ENCODE measurements at regions not wholly inside any gene's neighbourhood (a gene's known extent, or its start where the extent isn't known, plus 50 kb on each side); places are given as distances from the start of the nearest gene placed in this dataset.

DNA sequence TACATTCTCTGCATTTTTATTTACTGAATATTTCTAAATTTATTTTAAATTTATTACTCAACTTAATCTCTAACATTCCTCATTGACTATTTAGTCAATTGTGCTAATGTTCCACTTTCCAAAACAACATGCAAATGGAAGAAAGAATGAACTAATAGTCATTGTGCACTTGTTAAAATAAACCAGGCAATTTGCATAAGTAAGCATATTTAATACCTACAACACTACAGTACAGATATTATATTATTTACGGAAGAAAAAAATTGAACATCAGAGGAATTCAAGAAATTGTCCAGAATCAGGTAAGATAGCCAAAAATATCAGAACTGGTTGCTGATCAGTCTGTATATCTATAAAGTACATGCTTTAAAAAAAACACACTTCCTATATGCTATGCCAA is 320.5 kb downstream of the CENPW start:
- TF ChIP-seq, protein P1, sequence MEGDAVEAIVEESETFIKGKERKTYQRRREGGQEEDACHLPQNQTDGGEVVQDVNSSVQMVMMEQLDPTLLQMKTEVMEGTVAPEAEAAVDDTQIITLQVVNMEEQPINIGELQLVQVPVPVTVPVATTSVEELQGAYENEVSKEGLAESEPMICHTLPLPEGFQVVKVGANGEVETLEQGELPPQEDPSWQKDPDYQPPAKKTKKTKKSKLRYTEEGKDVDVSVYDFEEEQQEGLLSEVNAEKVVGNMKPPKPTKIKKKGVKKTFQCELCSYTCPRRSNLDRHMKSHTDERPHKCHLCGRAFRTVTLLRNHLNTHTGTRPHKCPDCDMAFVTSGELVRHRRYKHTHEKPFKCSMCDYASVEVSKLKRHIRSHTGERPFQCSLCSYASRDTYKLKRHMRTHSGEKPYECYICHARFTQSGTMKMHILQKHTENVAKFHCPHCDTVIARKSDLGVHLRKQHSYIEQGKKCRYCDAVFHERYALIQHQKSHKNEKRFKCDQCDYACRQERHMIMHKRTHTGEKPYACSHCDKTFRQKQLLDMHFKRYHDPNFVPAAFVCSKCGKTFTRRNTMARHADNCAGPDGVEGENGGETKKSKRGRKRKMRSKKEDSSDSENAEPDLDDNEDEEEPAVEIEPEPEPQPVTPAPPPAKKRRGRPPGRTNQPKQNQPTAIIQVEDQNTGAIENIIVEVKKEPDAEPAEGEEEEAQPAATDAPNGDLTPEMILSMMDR (IDR thresholded peaks at IDR 0.05; ENCODE audit: low read depth, low read length): no peak
- TF ChIP-seq POLR2A (IDR thresholded peaks at IDR 0.05; ENCODE audit: extremely low read depth, insufficient read length) (no peak), MYC (IDR thresholded peaks at IDR 0.05; ENCODE audit: low read depth, low read length) (no peak)
- TF ChIP-seq, protein P2, sequence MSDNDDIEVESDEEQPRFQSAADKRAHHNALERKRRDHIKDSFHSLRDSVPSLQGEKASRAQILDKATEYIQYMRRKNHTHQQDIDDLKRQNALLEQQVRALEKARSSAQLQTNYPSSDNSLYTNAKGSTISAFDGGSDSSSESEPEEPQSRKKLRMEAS (IDR thresholded peaks at IDR 0.05; ENCODE audit: low read depth, low read length): no peak

All from NB4 (cell line).